Esophagus squamous epithelium (tissue), 5 donors: ENCODE measurements at regions not wholly inside any gene's neighbourhood (a gene's known extent, or its start where the extent isn't known, plus 50 kb on each side); places are given as distances from the start of the nearest gene placed in this dataset.

Experiments used
- DNase-seq: peaks from one replicate; lab custom pipeline; 2025; lab: John Stamatoyannopoulos, UW
- H3K27ac ChIP-seq, 4 donors: fragments of 200-600 bp; sonication (generic); one replicate each; pipeline ENCODE4 v1.5.1; 2016 to 2019; ENCODE audit warnings: mild to moderate bottlenecking in 1 of 4
- H3K27me3 ChIP-seq, 4 donors: fragments of 200-600 bp; sonication (generic); 1 replicate in 3 of 4; 2 replicates in 1 of 4; pipeline versions ENCODE4 v1.5.1 to v1.6.0; 2017 to 2021; ENCODE audit warnings: antibody characterized with exemption in 1 of 4
- H3K36me3 ChIP-seq, 3 donors: fragments of 200-600 bp; sonication (generic); one replicate each; pipeline ENCODE4 v1.5.1; 2016 to 2019
- H3K4me1 ChIP-seq, 3 donors: fragments of 200-600 bp; sonication (generic); one replicate each; pipeline ENCODE4 v1.5.1; 2017 to 2019
- H3K4me3 ChIP-seq, 4 donors: fragments of 200-600 bp; sonication (generic); 1 replicate in 3 of 4; 2 replicates in 1 of 4; pipeline ENCODE4 v1.5.1; 2016 to 2019; ENCODE audit warnings: mild to moderate bottlenecking in 2 of 4, moderate library complexity in 1 of 4
- H3K9me3 ChIP-seq, 3 donors: fragments of 200-600 bp; sonication (generic); one replicate each; pipeline ENCODE4 v1.5.1; 2016 to 2019
- POLR2A ChIP-seq, 4 donors: fragments of 450-650 bp; IDR thresholded peaks; one replicate each; pipeline ENCODE4 v1.6.1; 2017; ENCODE audit warnings: antibody characterized with exemption in 4 of 4, mild to moderate bottlenecking in 4 of 4, moderate library complexity in 3 of 4
- WGBS, 2 donors: methylation state at CpG; one replicate each; pipeline ENCODE4 v1.1.5; 2018; 5-methylcytosine and 5-hydroxymethylcytosine counted together
- intact Hi-C: fragments of 100-400 bp; cut with DNase I; formaldehyde crosslinking; loops from one replicate; pipeline ENCODE4 v1.15.0; 2022
- TF ChIP-seq, protein P1 (sequence below), 6 experiments: fragments of 450-650 bp in 4 of 6; fragments of 200-600 bp in 2 of 6; sonication (generic) in 2 of 6; IDR thresholded peaks; one replicate each; pipeline ENCODE4 v1.5.1; 2016 to 2019; ENCODE audit warnings: antibody characterized with exemption in 6 of 6, mild to moderate bottlenecking in 4 of 6, moderate library complexity in 4 of 6
- donor health status: DM: yes; HTN: yes; CAD: no.

GRCh38 chr11:22037505-22037904 lies 155.4 kb upstream of the ANO5 start:
- Histone ChIP-seq H3K27ac (no peak overlapping the region), H3K36me3 (no peaks in the 10 kb centered on the region), H3K27me3 (no peaks in the 10 kb centered on the region), H3K9me3 (no peaks in the 10 kb centered on the region), H3K4me3 (no peak overlapping the region), H3K4me1 (no peaks in the 10 kb centered on the region)
- no peak for TF ChIP-seq POLR2A (IDR thresholded peaks at IDR 0.05)
- TF ChIP-seq, protein P1, sequence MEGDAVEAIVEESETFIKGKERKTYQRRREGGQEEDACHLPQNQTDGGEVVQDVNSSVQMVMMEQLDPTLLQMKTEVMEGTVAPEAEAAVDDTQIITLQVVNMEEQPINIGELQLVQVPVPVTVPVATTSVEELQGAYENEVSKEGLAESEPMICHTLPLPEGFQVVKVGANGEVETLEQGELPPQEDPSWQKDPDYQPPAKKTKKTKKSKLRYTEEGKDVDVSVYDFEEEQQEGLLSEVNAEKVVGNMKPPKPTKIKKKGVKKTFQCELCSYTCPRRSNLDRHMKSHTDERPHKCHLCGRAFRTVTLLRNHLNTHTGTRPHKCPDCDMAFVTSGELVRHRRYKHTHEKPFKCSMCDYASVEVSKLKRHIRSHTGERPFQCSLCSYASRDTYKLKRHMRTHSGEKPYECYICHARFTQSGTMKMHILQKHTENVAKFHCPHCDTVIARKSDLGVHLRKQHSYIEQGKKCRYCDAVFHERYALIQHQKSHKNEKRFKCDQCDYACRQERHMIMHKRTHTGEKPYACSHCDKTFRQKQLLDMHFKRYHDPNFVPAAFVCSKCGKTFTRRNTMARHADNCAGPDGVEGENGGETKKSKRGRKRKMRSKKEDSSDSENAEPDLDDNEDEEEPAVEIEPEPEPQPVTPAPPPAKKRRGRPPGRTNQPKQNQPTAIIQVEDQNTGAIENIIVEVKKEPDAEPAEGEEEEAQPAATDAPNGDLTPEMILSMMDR (IDR thresholded peaks at IDR 0.05) = no peak
- intact Hi-C loops = no loop called here
- WGBS, 2 donors = 77 to 80% methylated on average over 4 to 7 of the region's 9 CpGs
- no peak for DNase-seq

DNA sequence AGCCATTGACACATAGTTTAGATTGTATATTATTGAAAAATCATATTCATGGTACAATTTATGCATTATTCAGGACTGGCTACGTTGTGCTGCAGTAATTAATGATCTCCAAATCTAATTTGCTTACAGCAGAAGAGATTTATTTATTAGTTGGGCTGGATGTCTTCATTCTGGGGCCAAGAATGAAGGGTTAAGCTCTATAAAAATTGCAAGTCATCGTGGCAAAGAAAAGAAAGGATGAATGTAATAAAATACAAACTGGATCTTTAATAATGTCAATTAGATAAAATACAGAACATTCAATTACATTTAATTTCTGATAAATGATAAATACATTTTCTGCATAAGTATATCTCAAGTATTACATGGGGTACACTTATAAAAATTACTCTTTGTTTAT lies 151.8 kb upstream of the ANO5 start:
- Histone ChIP-seq H3K27me3 (no peaks in the 10 kb centered on the region), H3K36me3 (no peaks in the 10 kb centered on the region), H3K4me3 (no peak overlapping the region), H3K27ac (no peak overlapping the region), H3K4me1 (no peaks in the 10 kb centered on the region), H3K9me3 (no peaks in the 10 kb centered on the region)
- TF ChIP-seq, protein P1 (IDR thresholded peaks at IDR 0.05) = no peak
- no peak for TF ChIP-seq POLR2A (IDR thresholded peaks at IDR 0.05)
- WGBS, 2 donors = 25 to 31% methylated on average over 2 of the region's 2 CpGs
- intact Hi-C loops = no loop called here
- DNase-seq = no peak

- no peak overlapping the region for H3K4me3 ChIP-seq
- H3K27ac ChIP-seq = no peak overlapping the region
- no peak for DNase-seq
- H3K9me3 ChIP-seq = no peaks in the 10 kb centered on the region
- WGBS, 2 donors = 66 to 74% methylated on average over 1 of the region's 1 CpG
- H3K36me3 ChIP-seq = no peaks in the 10 kb centered on the region
- TF ChIP-seq, protein P1 (IDR thresholded peaks at IDR 0.05) = no peak
- no peak for TF ChIP-seq POLR2A (IDR thresholded peaks at IDR 0.05)
- intact Hi-C loops = no loop called here
- no peaks in the 10 kb centered on the region for H3K4me1 ChIP-seq
- H3K27me3 ChIP-seq = no peaks in the 10 kb centered on the region
These were observed 150.8 kb upstream of the ANO5 start for GRCh38 chr11:22042081-22042480.

GRCh38 chr11:22044126-22044525 lies 148.8 kb upstream of the ANO5 start:
- 77 to 82% methylated on average over 4 of the region's 4 CpGs for WGBS, 2 donors
- no peak for TF ChIP-seq POLR2A (IDR thresholded peaks at IDR 0.05)
- TF ChIP-seq, protein P1 (IDR thresholded peaks at IDR 0.05) = no peak
- no peak overlapping the region for H3K27ac ChIP-seq
- H3K4me1 ChIP-seq = no peaks in the 10 kb centered on the region
- no peaks in the 10 kb centered on the region for H3K27me3 ChIP-seq
- H3K4me3 ChIP-seq = no peak overlapping the region
- intact Hi-C loops = no loop called here
- no peak for DNase-seq
- no peaks in the 10 kb centered on the region for H3K9me3 ChIP-seq
- no peaks in the 10 kb centered on the region for H3K36me3 ChIP-seq

GRCh38 chr11:22049276-22049675 lies 143.6 kb upstream of the ANO5 start:
- no peaks in the 10 kb centered on the region for H3K27me3 ChIP-seq
- intact Hi-C loops = no loop called here
- DNase-seq = no peak
- no peak overlapping the region for H3K4me3 ChIP-seq
- no peak overlapping the region for H3K27ac ChIP-seq
- H3K4me1 ChIP-seq = no peaks in the 10 kb centered on the region
- TF ChIP-seq, protein P1 (IDR thresholded peaks at IDR 0.05) = no peak
- no peak for TF ChIP-seq POLR2A (IDR thresholded peaks at IDR 0.05)
- 62 to 67% methylated on average over 1 of the region's 1 CpG for WGBS, 2 donors
- H3K9me3 ChIP-seq = no peaks in the 10 kb centered on the region
- H3K36me3 ChIP-seq = no peaks in the 10 kb centered on the region
